ENCODE measurements at regions not wholly inside any gene's neighbourhood (a gene's known extent, or its start where the extent isn't known, plus 50 kb on each side); places are given as distances from the start of the nearest gene placed in this dataset.
"Not testable (repeated sequence)": the region's sequence is repeated elsewhere in the genome, so short reads cannot be mapped to it uniquely, and the experiment has no call there.

GRCh38 chr14:106455026-106455425, 928.6 kb downstream of the TMEM121 start:
- Histone ChIP-seq H3K27ac (ENCODE audit: low read depth, low read length, severe bottlenecking) (no peak overlapping the region), H3K4me1 (ENCODE audit: control insufficient read depth, insufficient read depth, low read length, poor library complexity, severe bottlenecking) (no peaks in the 10 kb centered on the region), H3K36me3 (ENCODE audit: control insufficient read depth, insufficient read depth, low read length) (no peaks in the 10 kb centered on the region), H3K9me3 (ENCODE audit: control insufficient read depth, low read length) (peaks cover 48% of the 10 kb centered on the region), H3K4me3 (ENCODE audit: extremely low read depth, insufficient read depth, low read length, poor library complexity, severe bottlenecking) (no peak overlapping the region)
- WGBS, 2 experiments (ENCODE audit: insufficient coverage in 2 of 2), result 50% methylated on average over 2 of the region's 3 CpGs; no CpG with 5 or more reads in 1 of the 2 experiments

GRCh38 chr14:106459971-106460730, 933.8 kb downstream of the TMEM121 start:
- Histone ChIP-seq H3K4me3 (ENCODE audit: extremely low read depth, insufficient read depth, low read length, poor library complexity, severe bottlenecking) (no peak overlapping the region), H3K36me3 (ENCODE audit: control insufficient read depth, insufficient read depth, low read length) (no peaks in the 10 kb centered on the region), H3K27ac (ENCODE audit: low read depth, low read length, severe bottlenecking) (no peak overlapping the region), H3K9me3 (ENCODE audit: control insufficient read depth, low read length) (peaks cover 38% of the 10 kb centered on the region), H3K4me1 (ENCODE audit: control insufficient read depth, insufficient read depth, low read length, poor library complexity, severe bottlenecking) (no peaks in the 10 kb centered on the region)
- 86 to 87% methylated on average over 26 to 39 of the region's 40 CpGs for WGBS, 2 experiments (ENCODE audit: insufficient coverage in 2 of 2)

GRCh38 chr14:106460916-106461315, 934.5 kb downstream of the TMEM121 start:
- Histone ChIP-seq H3K4me3 (ENCODE audit: extremely low read depth, insufficient read depth, low read length, poor library complexity, severe bottlenecking) (no peak overlapping the region), H3K36me3 (ENCODE audit: control insufficient read depth, insufficient read depth, low read length) (no peaks in the 10 kb centered on the region), H3K4me1 (ENCODE audit: control insufficient read depth, insufficient read depth, low read length, poor library complexity, severe bottlenecking) (no peaks in the 10 kb centered on the region), H3K27ac (ENCODE audit: low read depth, low read length, severe bottlenecking) (no peak overlapping the region), H3K9me3 (ENCODE audit: control insufficient read depth, low read length) (peaks cover 35% of the 10 kb centered on the region)
- 88 to 96% methylated on average over 11 to 15 of the region's 25 CpGs for WGBS, 2 experiments (ENCODE audit: insufficient coverage in 2 of 2)

- H3K9me3 ChIP-seq (ENCODE audit: control insufficient read depth, low read length); H3K4me1 ChIP-seq (ENCODE audit: control insufficient read depth, insufficient read depth, low read length, poor library complexity, severe bottlenecking); H3K27ac ChIP-seq (ENCODE audit: low read depth, low read length, severe bottlenecking); H3K4me3 ChIP-seq (ENCODE audit: extremely low read depth, insufficient read depth, low read length, poor library complexity, severe bottlenecking); H3K36me3 ChIP-seq (ENCODE audit: control insufficient read depth, insufficient read depth, low read length): not testable (repeated sequence)
- no CpG with 5 or more reads among the region's 4 CpGs for WGBS, 2 experiments (ENCODE audit: insufficient coverage in 2 of 2)
These were observed 940.1 kb downstream of the TMEM121 start for GRCh38 chr14:106466483-106466882.

GRCh38 chr14:106468869-106469268, 942.5 kb downstream of the TMEM121 start:
- H3K9me3 ChIP-seq (ENCODE audit: control insufficient read depth, low read length); H3K4me3 ChIP-seq (ENCODE audit: extremely low read depth, insufficient read depth, low read length, poor library complexity, severe bottlenecking); H3K36me3 ChIP-seq (ENCODE audit: control insufficient read depth, insufficient read depth, low read length); H3K4me1 ChIP-seq (ENCODE audit: control insufficient read depth, insufficient read depth, low read length, poor library complexity, severe bottlenecking); H3K27ac ChIP-seq (ENCODE audit: low read depth, low read length, severe bottlenecking): not testable (repeated sequence)
- WGBS, 2 experiments (ENCODE audit: insufficient coverage in 2 of 2), result 58 to 74% methylated on average over 3 of the region's 4 CpGs

- H3K9me3 ChIP-seq (ENCODE audit: control insufficient read depth, low read length); H3K36me3 ChIP-seq (ENCODE audit: control insufficient read depth, insufficient read depth, low read length): not testable (repeated sequence)
These were observed 943.6 kb downstream of the TMEM121 start for GRCh38 chr14:106470028-106470427.

GRCh38 chr14:106474261-106475028, 948.1 kb downstream of the TMEM121 start:
- H3K27ac ChIP-seq (ENCODE audit: low read depth, low read length, severe bottlenecking); H3K36me3 ChIP-seq (ENCODE audit: control insufficient read depth, insufficient read depth, low read length); H3K9me3 ChIP-seq (ENCODE audit: control insufficient read depth, low read length); H3K4me1 ChIP-seq (ENCODE audit: control insufficient read depth, insufficient read depth, low read length, poor library complexity, severe bottlenecking); H3K4me3 ChIP-seq (ENCODE audit: extremely low read depth, insufficient read depth, low read length, poor library complexity, severe bottlenecking): not testable (repeated sequence)
- 46 to 80% methylated on average over 2 of the region's 6 CpGs for WGBS, 2 experiments (ENCODE audit: insufficient coverage in 2 of 2)

More at GRCh38 chr14:106470028-106470427, 943.6 kb downstream of the TMEM121 start:
- not testable (repeated sequence) for H3K27ac ChIP-seq (ENCODE audit: low read depth, low read length, severe bottlenecking); H3K4me1 ChIP-seq (ENCODE audit: control insufficient read depth, insufficient read depth, low read length, poor library complexity, severe bottlenecking); H3K4me3 ChIP-seq (ENCODE audit: extremely low read depth, insufficient read depth, low read length, poor library complexity, severe bottlenecking)
- 50 to 60% methylated on average over 1 of the region's 3 CpGs for WGBS, 2 experiments (ENCODE audit: insufficient coverage in 2 of 2)

GRCh38 chr14:106475214-106475613, 948.8 kb downstream of the TMEM121 start:
- not testable (repeated sequence) for H3K4me1 ChIP-seq (ENCODE audit: control insufficient read depth, insufficient read depth, low read length, poor library complexity, severe bottlenecking); H3K4me3 ChIP-seq (ENCODE audit: extremely low read depth, insufficient read depth, low read length, poor library complexity, severe bottlenecking); H3K9me3 ChIP-seq (ENCODE audit: control insufficient read depth, low read length); H3K27ac ChIP-seq (ENCODE audit: low read depth, low read length, severe bottlenecking); H3K36me3 ChIP-seq (ENCODE audit: control insufficient read depth, insufficient read depth, low read length)
- no CpG with 5 or more reads among the region's 3 CpGs for WGBS, 2 experiments (ENCODE audit: insufficient coverage in 2 of 2)

- not testable (repeated sequence) for H3K4me1 ChIP-seq (ENCODE audit: control insufficient read depth, insufficient read depth, low read length, poor library complexity, severe bottlenecking); H3K9me3 ChIP-seq (ENCODE audit: control insufficient read depth, low read length); H3K4me3 ChIP-seq (ENCODE audit: extremely low read depth, insufficient read depth, low read length, poor library complexity, severe bottlenecking); H3K27ac ChIP-seq (ENCODE audit: low read depth, low read length, severe bottlenecking); H3K36me3 ChIP-seq (ENCODE audit: control insufficient read depth, insufficient read depth, low read length)
- no CpG with 5 or more reads among the region's 4 CpGs for WGBS, 2 experiments (ENCODE audit: insufficient coverage in 2 of 2)
These were observed 951.2 kb downstream of the TMEM121 start for GRCh38 chr14:106477600-106477999.

GRCh38 chr14:106480287-106480686, 953.9 kb downstream of the TMEM121 start:
- H3K4me3 ChIP-seq (ENCODE audit: extremely low read depth, insufficient read depth, low read length, poor library complexity, severe bottlenecking); H3K36me3 ChIP-seq (ENCODE audit: control insufficient read depth, insufficient read depth, low read length); H3K27ac ChIP-seq (ENCODE audit: low read depth, low read length, severe bottlenecking); H3K4me1 ChIP-seq (ENCODE audit: control insufficient read depth, insufficient read depth, low read length, poor library complexity, severe bottlenecking); H3K9me3 ChIP-seq (ENCODE audit: control insufficient read depth, low read length): not testable (repeated sequence)
- WGBS, 2 experiments (ENCODE audit: insufficient coverage in 2 of 2), result no CpG with 5 or more reads among the region's 34 CpGs

- H3K9me3 ChIP-seq (ENCODE audit: control insufficient read depth, low read length), result peaks cover 11% of the 10 kb centered on the region
- WGBS, 2 experiments (ENCODE audit: insufficient coverage in 2 of 2), result no CpG with 5 or more reads among the region's 45 CpGs
- H3K4me1 ChIP-seq (ENCODE audit: control insufficient read depth, insufficient read depth, low read length, poor library complexity, severe bottlenecking); H3K4me3 ChIP-seq (ENCODE audit: extremely low read depth, insufficient read depth, low read length, poor library complexity, severe bottlenecking); H3K36me3 ChIP-seq (ENCODE audit: control insufficient read depth, insufficient read depth, low read length); H3K27ac ChIP-seq (ENCODE audit: low read depth, low read length, severe bottlenecking): not testable (repeated sequence)
These were observed 955.8 kb downstream of the TMEM121 start for GRCh38 chr14:106482213-106482612.
